NCI-H1048 (cell line): ENCODE measurements at regions not wholly inside any gene's neighbourhood (a gene's known extent, or its start where the extent isn't known, plus 50 kb on each side); places are given as distances from the start of the nearest gene placed in this dataset.
"Not testable (repeated sequence)": the region's sequence is repeated elsewhere in the genome, so short reads cannot be mapped to it uniquely, and the experiment has no call there.

ENCODE experiments used
- DNase-seq: peaks from one replicate; lab custom pipeline; 2025; lab: John Stamatoyannopoulos, UW

- not testable (repeated sequence) for DNase-seq
Observed at GRCh38 chr5:125253634-125254033, 507.2 kb upstream of the ZNF608 start.

- DNase-seq = no peak
Observed at GRCh38 chr5:125254267-125254666, 507.8 kb upstream of the ZNF608 start.

- no peak for DNase-seq
Observed at GRCh38 chr5:125256296-125256695, 509.9 kb upstream of the ZNF608 start.

- no peak for DNase-seq
Observed at GRCh38 chr5:125257057-125257972, 510.9 kb upstream of the ZNF608 start.

GRCh38 chr5:125257997-125258396, 511.6 kb upstream of the ZNF608 start:
- no peak for DNase-seq

GRCh38 chr5:125258615-125259014, 512.2 kb upstream of the ZNF608 start:
- DNase-seq = no peak

- no peak for DNase-seq
Observed at GRCh38 chr5:125261505-125262250, 515.2 kb upstream of the ZNF608 start.

- no peak for DNase-seq
Observed at GRCh38 chr5:125262782-125263181, 516.3 kb upstream of the ZNF608 start.

- no peak for DNase-seq
Observed at GRCh38 chr5:125263356-125263755, 516.9 kb upstream of the ZNF608 start.

GRCh38 chr5:125266106-125266505, 519.7 kb upstream of the ZNF608 start:
- DNase-seq = no peak

- DNase-seq = no peak
Observed at GRCh38 chr5:125267636-125268248, 521.3 kb upstream of the ZNF608 start.

- DNase-seq = no peak
Observed at GRCh38 chr5:125269926-125270325, 523.5 kb upstream of the ZNF608 start.

GRCh38 chr5:125272357-125272756, 525.9 kb upstream of the ZNF608 start:
- DNase-seq = no peak

- no peak for DNase-seq
Observed at GRCh38 chr5:125274211-125274610, 527.8 kb upstream of the ZNF608 start.

GRCh38 chr5:125274938-125275724, 528.7 kb upstream of the ZNF608 start:
- DNase-seq = no peak

- DNase-seq = no peak
Observed at GRCh38 chr5:125275725-125276090, 529.3 kb upstream of the ZNF608 start.

- no peak for DNase-seq
Observed at GRCh38 chr5:125276096-125276495, 529.7 kb upstream of the ZNF608 start.

GRCh38 chr5:125277494-125278154, 531.2 kb upstream of the ZNF608 start:
- no peak for DNase-seq

GRCh38 chr5:125278711-125279110, 532.3 kb upstream of the ZNF608 start:
- DNase-seq = no peak

- DNase-seq = no peak
Observed at GRCh38 chr5:125281667-125282066, 535.2 kb upstream of the ZNF608 start.

GRCh38 chr5:125283372-125283771, 536.9 kb upstream of the ZNF608 start:
- DNase-seq = no peak
